Stimulated activated CD4-positive, alpha-beta T cell treated with anti-CD3 and anti-CD28 coated beads, Interleukin-2, amount 100 ng/mL, for 4 hours (primary cell): ENCODE measurements at regions not wholly inside any gene's neighbourhood (a gene's known extent, or its start where the extent isn't known, plus 50 kb on each side); places are given as distances from the start of the nearest gene placed in this dataset.
"Not testable (repeated sequence)": the region's sequence is repeated elsewhere in the genome, so short reads cannot be mapped to it uniquely, and the experiment has no call there.

Experiments
- DNase-seq: peaks from one replicate; pipeline ENCODE4 v3.0.0-alpha.2; 2020; ENCODE audit warnings: low read depth

GRCh38 chr2:220346919-220347318 lies 719.5 kb downstream of the SLC4A3 start:
- DNase-seq: no peak

GRCh38 chr2:220347626-220348025 lies 720.2 kb downstream of the SLC4A3 start:
- DNase-seq: no peak

- no peak for DNase-seq
Observed at GRCh38 chr2:220348206-220348605, 720.8 kb downstream of the SLC4A3 start.

- no peak for DNase-seq
Observed at GRCh38 chr2:220353897-220354296, 726.5 kb downstream of the SLC4A3 start.

- no peak for DNase-seq
Observed at GRCh38 chr2:220356076-220356475, 728.6 kb downstream of the SLC4A3 start.

- DNase-seq: no peak
Observed at GRCh38 chr2:220365023-220365422, 737.6 kb downstream of the SLC4A3 start.

- DNase-seq: no peak
Observed at GRCh38 chr2:220366765-220367164, 739.3 kb downstream of the SLC4A3 start.

- DNase-seq: no peak
Observed at GRCh38 chr2:220370764-220371163, 743.3 kb downstream of the SLC4A3 start.

- no peak for DNase-seq
Observed at GRCh38 chr2:220371211-220371610, 743.8 kb downstream of the SLC4A3 start.

- no peak for DNase-seq
Observed at GRCh38 chr2:220373878-220374277, 746.4 kb downstream of the SLC4A3 start.

GRCh38 chr2:220374282-220374681 lies 746.9 kb downstream of the SLC4A3 start:
- DNase-seq: no peak

- no peak for DNase-seq
Observed at GRCh38 chr2:220377482-220378155, 750.2 kb downstream of the SLC4A3 start.

GRCh38 chr2:220387758-220388157 lies 760.3 kb downstream of the SLC4A3 start:
- not testable (repeated sequence) for DNase-seq

GRCh38 chr2:220393711-220394110 lies 766.3 kb downstream of the SLC4A3 start:
- DNase-seq: no peak

- DNase-seq: no peak
Observed at GRCh38 chr2:220394433-220394832, 767.0 kb downstream of the SLC4A3 start.

- no peak for DNase-seq
Observed at GRCh38 chr2:220396287-220396686, 768.9 kb downstream of the SLC4A3 start.

- no peak for DNase-seq
Observed at GRCh38 chr2:220410296-220410695, 782.9 kb downstream of the SLC4A3 start.

GRCh38 chr2:220417503-220417902 lies 790.1 kb downstream of the SLC4A3 start:
- DNase-seq: no peak

- no peak for DNase-seq
Observed at GRCh38 chr2:220419647-220420046, 792.2 kb downstream of the SLC4A3 start.

GRCh38 chr2:220420820-220421219 lies 793.4 kb downstream of the SLC4A3 start:
- DNase-seq: no peak

- DNase-seq: no peak
Observed at GRCh38 chr2:220422676-220423075, 795.2 kb downstream of the SLC4A3 start.

GRCh38 chr2:220424561-220424960 lies 797.1 kb downstream of the SLC4A3 start:
- no peak for DNase-seq

- no peak for DNase-seq
Observed at GRCh38 chr2:220432645-220433044, 805.2 kb downstream of the SLC4A3 start.

GRCh38 chr2:220433131-220433530 lies 805.7 kb downstream of the SLC4A3 start:
- DNase-seq: no peak
